Natural killer cell (primary cell): ENCODE measurements at regions not wholly inside any gene's neighbourhood (a gene's known extent, or its start where the extent isn't known, plus 50 kb on each side); places are given as distances from the start of the nearest gene placed in this dataset.

Experiments used
- ATAC-seq, 3 donors: fragments of 150-1000 bp in 2 of 3; fragments of 200-7000 bp in 1 of 3; cut with Tn5 transposase; 1 replicate in 1 of 3; 2 replicates in 2 of 3; pipeline ENCODE4 v1.10.0; 2021; ENCODE audit warnings: mild to moderate bottlenecking in 2 of 3, moderate library complexity in 2 of 3
- DNase-seq, 2 donors: peaks; one replicate each; pipeline versions ENCODE4 v3.0.0 to v3.0.0-alpha.2; 2013 to 2021; ENCODE audit warnings: mixed read lengths in 1 of 2
- H3K27ac ChIP-seq: one replicate; pipeline ENCODE4 v1.5.1; 2013; ENCODE audit warnings: mild to moderate bottlenecking, low read length
- H3K27me3 ChIP-seq: one replicate; pipeline ENCODE4 v1.6.1; 2013; ENCODE audit warnings: low read length; ENCODE audit not compliant: control insufficient read depth, insufficient read depth
- H3K36me3 ChIP-seq: one replicate; pipeline ENCODE4 v1.6.1; 2013; ENCODE audit warnings: low read length; ENCODE audit not compliant: control insufficient read depth, insufficient read depth
- H3K4me1 ChIP-seq: one replicate; pipeline ENCODE4 v1.6.1; 2013; ENCODE audit warnings: low read length; ENCODE audit not compliant: control insufficient read depth, insufficient read depth
- H3K4me3 ChIP-seq: one replicate; pipeline ENCODE4 v1.5.1; 2013; ENCODE audit warnings: low read length
- H3K9me3 ChIP-seq: one replicate; pipeline ENCODE4 v1.6.1; 2013; ENCODE audit warnings: low read length; ENCODE audit not compliant: control insufficient read depth, insufficient read depth
- H3K27ac Mint-ChIP-seq, 2 donors: one replicate each; pipeline ENCODE4 v1.8.0; 2022; ENCODE audit warnings: mild to moderate bottlenecking in 2 of 2, mixed read lengths in 2 of 2, moderate library complexity in 1 of 2
- H3K27me3 Mint-ChIP-seq, 2 donors: one replicate each; pipeline ENCODE4 v1.8.0; 2022; ENCODE audit warnings: low read depth in 2 of 2, mixed read lengths in 2 of 2
- H3K36me3 Mint-ChIP-seq: one replicate; pipeline ENCODE4 v1.8.0; 2022; ENCODE audit warnings: mixed read lengths
- H3K4me1 Mint-ChIP-seq, 2 donors: one replicate each; pipeline ENCODE4 v1.8.0; 2022; ENCODE audit warnings: mixed read lengths in 2 of 2
- H3K4me3 Mint-ChIP-seq: one replicate; pipeline ENCODE4 v1.8.0; 2022; ENCODE audit warnings: mild to moderate bottlenecking, moderate library complexity, mixed read lengths
- H3K9me3 Mint-ChIP-seq, 2 donors: one replicate each; pipeline ENCODE4 v1.8.0; 2022; ENCODE audit warnings: mixed read lengths in 2 of 2
- WGBS: methylation state at CpG from one replicate; pipeline ENCODE4 v1.1.7; 2013; ENCODE audit warnings: missing lambda C conversion rate; ENCODE audit not compliant: insufficient coverage; 5-methylcytosine and 5-hydroxymethylcytosine counted together
- intact Hi-C: fragments of 100-400 bp; cut with micrococcal nuclease; formaldehyde crosslinking; loops from one replicate; pipeline ENCODE4 v1.14.2; 2022
- TF ChIP-seq, protein P1 (sequence below): fragments of 200-600 bp; IDR thresholded peaks from one replicate; pipeline ENCODE4 v1.8.0; 2022; ENCODE audit warnings: antibody characterized with exemption

- Histone ChIP-seq H3K4me1 (no peaks in the 10 kb centered on the region), H3K9me3 (no peaks in the 10 kb centered on the region), H3K27ac (no peak overlapping the region), H3K4me3 (no peak overlapping the region), H3K27me3 (no peaks in the 10 kb centered on the region), H3K36me3 (no peaks in the 10 kb centered on the region)
- intact Hi-C loops, result no loop called here
- H3K27me3 Mint-ChIP-seq, result peaks cover 0 to 7% of the 10 kb centered on the region in 2 donors
- 94% methylated on average over 1 of the region's 1 CpG for WGBS
- no peak overlapping the region for H3K4me3 Mint-ChIP-seq
- TF ChIP-seq, protein P1, sequence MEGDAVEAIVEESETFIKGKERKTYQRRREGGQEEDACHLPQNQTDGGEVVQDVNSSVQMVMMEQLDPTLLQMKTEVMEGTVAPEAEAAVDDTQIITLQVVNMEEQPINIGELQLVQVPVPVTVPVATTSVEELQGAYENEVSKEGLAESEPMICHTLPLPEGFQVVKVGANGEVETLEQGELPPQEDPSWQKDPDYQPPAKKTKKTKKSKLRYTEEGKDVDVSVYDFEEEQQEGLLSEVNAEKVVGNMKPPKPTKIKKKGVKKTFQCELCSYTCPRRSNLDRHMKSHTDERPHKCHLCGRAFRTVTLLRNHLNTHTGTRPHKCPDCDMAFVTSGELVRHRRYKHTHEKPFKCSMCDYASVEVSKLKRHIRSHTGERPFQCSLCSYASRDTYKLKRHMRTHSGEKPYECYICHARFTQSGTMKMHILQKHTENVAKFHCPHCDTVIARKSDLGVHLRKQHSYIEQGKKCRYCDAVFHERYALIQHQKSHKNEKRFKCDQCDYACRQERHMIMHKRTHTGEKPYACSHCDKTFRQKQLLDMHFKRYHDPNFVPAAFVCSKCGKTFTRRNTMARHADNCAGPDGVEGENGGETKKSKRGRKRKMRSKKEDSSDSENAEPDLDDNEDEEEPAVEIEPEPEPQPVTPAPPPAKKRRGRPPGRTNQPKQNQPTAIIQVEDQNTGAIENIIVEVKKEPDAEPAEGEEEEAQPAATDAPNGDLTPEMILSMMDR, result no peak
- H3K27ac Mint-ChIP-seq, result no peak overlapping the region
- ATAC-seq, result no peak
- H3K4me1 Mint-ChIP-seq, result no peaks in the 10 kb centered on the region
- no peak for DNase-seq
- peaks cover 0 to 2% of the 10 kb centered on the region in 2 donors for H3K9me3 Mint-ChIP-seq
- H3K36me3 Mint-ChIP-seq, result no peaks in the 10 kb centered on the region
These were observed 311.5 kb upstream of the MGAT5 start for GRCh38 chr2:133942398-133942797.

DNA sequence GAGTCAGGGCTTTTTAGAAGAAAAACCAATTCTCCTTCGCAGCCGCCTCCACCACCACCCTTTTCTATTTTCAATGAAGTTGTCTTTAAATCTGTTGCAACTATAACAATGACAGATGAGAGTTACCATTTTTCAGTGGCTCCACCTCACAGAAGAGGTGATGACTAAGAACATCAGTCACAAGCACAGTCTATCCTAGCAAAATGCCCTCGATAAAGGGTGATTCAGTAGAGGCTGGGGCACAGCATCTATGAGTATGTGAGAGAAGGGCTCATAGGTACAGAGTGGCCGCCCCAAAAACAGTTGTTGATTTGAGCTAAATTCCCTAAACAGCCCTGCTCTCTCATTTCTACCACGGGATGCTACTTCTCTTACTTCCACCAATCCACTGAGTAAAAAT, 310.8 kb upstream of the MGAT5 start:
- Mint-ChIP-seq H3K27ac (no peak overlapping the region), H3K4me3 (no peak overlapping the region), H3K9me3 (peaks cover 0 to 2% of the 10 kb centered on the region in 2 donors), H3K27me3 (peaks cover 0 to 7% of the 10 kb centered on the region in 2 donors), H3K36me3 (no peaks in the 10 kb centered on the region), H3K4me1 (no peaks in the 10 kb centered on the region)
- H3K27me3 ChIP-seq, result no peaks in the 10 kb centered on the region
- DNase-seq (no peak), ATAC-seq (no peak)
- no peaks in the 10 kb centered on the region for H3K9me3 ChIP-seq
- no peaks in the 10 kb centered on the region for H3K36me3 ChIP-seq
- H3K4me3 ChIP-seq, result no peak overlapping the region
- TF ChIP-seq, protein P1, result no peak
- H3K4me1 ChIP-seq, result no peaks in the 10 kb centered on the region
- H3K27ac ChIP-seq, result no peak overlapping the region
- intact Hi-C loops, result no loop called here
- 88% methylated on average over 3 of the region's 5 CpGs for WGBS

- no peaks in the 10 kb centered on the region for H3K36me3 ChIP-seq
- TF ChIP-seq, protein P1, result no peak
- Mint-ChIP-seq H3K4me3 (no peak overlapping the region), H3K9me3 (no peaks in the 10 kb centered on the region), H3K36me3 (no peaks in the 10 kb centered on the region), H3K4me1 (no peaks in the 10 kb centered on the region), H3K27me3 (no peaks in the 10 kb centered on the region), H3K27ac (no peak overlapping the region)
- H3K4me1 ChIP-seq, result no peaks in the 10 kb centered on the region
- intact Hi-C loops, result no loop called here
- no peak overlapping the region for H3K27ac ChIP-seq
- no peak for ATAC-seq
- no peak overlapping the region for H3K4me3 ChIP-seq
- 64% methylated on average over 3 of the region's 3 CpGs for WGBS
- DNase-seq, result no peak
- no peaks in the 10 kb centered on the region for H3K27me3 ChIP-seq
- no peaks in the 10 kb centered on the region for H3K9me3 ChIP-seq
These were observed 308.8 kb upstream of the MGAT5 start for GRCh38 chr2:133945089-133945488.

GRCh38 chr2:133947057-133947456, 306.8 kb upstream of the MGAT5 start:
- intact Hi-C loops, result no loop called here

More at GRCh38 chr2:133947057-133947456, 306.8 kb upstream of the MGAT5 start:
- no peak overlapping the region for H3K4me3 ChIP-seq
- Mint-ChIP-seq H3K9me3 (no peaks in the 10 kb centered on the region), H3K4me1 (no peaks in the 10 kb centered on the region), H3K36me3 (no peaks in the 10 kb centered on the region), H3K27me3 (peaks cover 0 to 2% of the 10 kb centered on the region in 2 donors), H3K4me3 (no peak overlapping the region), H3K27ac (no peak overlapping the region)
- no peaks in the 10 kb centered on the region for H3K36me3 ChIP-seq
- no CpG with 5 or more reads among the region's 1 CpG for WGBS
- H3K27me3 ChIP-seq, result no peaks in the 10 kb centered on the region
- DNase-seq (no peak), ATAC-seq (no peak)
- no peaks in the 10 kb centered on the region for H3K4me1 ChIP-seq
- H3K27ac ChIP-seq, result no peak overlapping the region
- TF ChIP-seq, protein P1, result no peak
- H3K9me3 ChIP-seq, result no peaks in the 10 kb centered on the region
